HG02588 (cell line): ENCODE measurements at regions not wholly inside any gene's neighbourhood (a gene's known extent, or its start where the extent isn't known, plus 50 kb on each side); places are given as distances from the start of the nearest gene placed in this dataset.
"Not testable (repeated sequence)": the region's sequence is repeated elsewhere in the genome, so short reads cannot be mapped to it uniquely, and the experiment has no call there.

Experiments
- ATAC-seq: cut with Tn5 transposase; IDR thresholded peaks from one replicate; pipeline ENCODE4 v1.9.1; 2021; ENCODE audit warnings: mild to moderate bottlenecking, moderate library complexity; ENCODE audit not compliant: unreplicated experiment

GRCh38 chr10:22875581-22875980 lies 52.3 kb upstream of the ARMC3 start:
- ATAC-seq: no peak

GRCh38 chr10:22874189-22874854 lies 53.5 kb upstream of the ARMC3 start:
- ATAC-seq: no peak

GRCh38 chr10:22856444-22857074 lies 71.3 kb upstream of the ARMC3 start:
- peak; percentile 83 for ATAC-seq

GRCh38 chr10:22854935-22855421 lies 72.9 kb upstream of the ARMC3 start:
- ATAC-seq: no peak

- no peak for ATAC-seq
Observed at GRCh38 chr10:22853906-22854447, 73.9 kb upstream of the ARMC3 start.

- no peak for ATAC-seq
Observed at GRCh38 chr10:22852712-22853353, 75.0 kb upstream of the ARMC3 start.

- no peak for ATAC-seq
Observed at GRCh38 chr10:22851865-22852239, 76.0 kb upstream of the ARMC3 start.

GRCh38 chr10:22850541-22850940 lies 77.3 kb upstream of the ARMC3 start:
- ATAC-seq: no peak

- ATAC-seq: no peak
Observed at GRCh38 chr10:22849077-22849805, 78.6 kb upstream of the ARMC3 start.

GRCh38 chr10:22848509-22848908 lies 79.3 kb upstream of the ARMC3 start:
- ATAC-seq: no peak

- ATAC-seq: no peak
Observed at GRCh38 chr10:22846294-22846693, 81.6 kb upstream of the ARMC3 start.

- ATAC-seq: no peak
Observed at GRCh38 chr10:22839639-22840038, 88.2 kb upstream of the ARMC3 start.

GRCh38 chr10:22837771-22838170 lies 90.1 kb upstream of the ARMC3 start:
- no peak for ATAC-seq

- ATAC-seq: no peak
Observed at GRCh38 chr10:22837351-22837750, 90.5 kb upstream of the ARMC3 start.

GRCh38 chr10:22834471-22834870 lies 93.4 kb upstream of the ARMC3 start:
- no peak for ATAC-seq

GRCh38 chr10:22833781-22834180 lies 94.1 kb upstream of the ARMC3 start:
- ATAC-seq: no peak

GRCh38 chr10:22833353-22833752 lies 94.5 kb upstream of the ARMC3 start:
- no peak for ATAC-seq

GRCh38 chr10:22832851-22833250 lies 95.0 kb upstream of the ARMC3 start:
- no peak for ATAC-seq

GRCh38 chr10:22832066-22832602 lies 95.7 kb upstream of the ARMC3 start:
- no peak for ATAC-seq

- no peak for ATAC-seq
Observed at GRCh38 chr10:22831586-22831985, 96.3 kb upstream of the ARMC3 start.

- not testable (repeated sequence) for ATAC-seq
Observed at GRCh38 chr10:22828712-22829111, 99.1 kb upstream of the ARMC3 start.
